ENCODE measurements at regions not wholly inside any gene's neighbourhood (a gene's known extent, or its start where the extent isn't known, plus 50 kb on each side); places are given as distances from the start of the nearest gene placed in this dataset.

- TF ChIP-seq PRDM15 (CRISPR knock-in tag; IDR thresholded peaks at IDR 0.05) (no peak), ZNF33A (CRISPR knock-in tag; IDR thresholded peaks at IDR 0.05; ENCODE audit: borderline replicate concordance) (no peak), SIN3A (IDR thresholded peaks at IDR 0.05; ENCODE audit: borderline replicate concordance, low read depth, low read length) (no peak), ZBTB7A (CRISPR knock-in tag; IDR thresholded peaks at IDR 0.05) (no peak), THAP9 (CRISPR knock-in tag; IDR thresholded peaks at IDR 0.05; ENCODE audit: borderline replicate concordance) (no peak), SMYD3 (CRISPR knock-in tag; IDR thresholded peaks at IDR 0.05) (0 out of 2 replicates have a peak, but pooled peaks have one; percentile 21), CENPX (CRISPR knock-in tag; IDR thresholded peaks at IDR 0.05) (no peak), RBAK (CRISPR knock-in tag; IDR thresholded peaks at IDR 0.05) (no peak), ZNF550 (CRISPR knock-in tag; IDR thresholded peaks at IDR 0.05; ENCODE audit: borderline replicate concordance) (0 out of 2 replicates have a peak, but pooled peaks have one; percentile 38), U2AF1 (optimal IDR thresholded peaks at IDR 0.05; ENCODE audit: low read depth, low read length) (no peak), ZNF281 (CRISPR knock-in tag; IDR thresholded peaks at IDR 0.05; ENCODE audit: borderline replicate concordance) (no peak), PHF20 (CRISPR knock-in tag; IDR thresholded peaks at IDR 0.05) (no peak), DMAP1 (CRISPR knock-in tag; IDR thresholded peaks at IDR 0.05) (no peak), GZF1 (CRISPR knock-in tag; IDR thresholded peaks at IDR 0.05) (no peak), ADNP (CRISPR knock-in tag; IDR thresholded peaks at IDR 0.05) (no peak), ZNF747 (CRISPR knock-in tag; IDR thresholded peaks at IDR 0.05; ENCODE audit: borderline replicate concordance) (no peak), ZNF879 (CRISPR knock-in tag; IDR thresholded peaks at IDR 0.05) (no peak), ZNF329 (CRISPR knock-in tag; IDR thresholded peaks at IDR 0.05; ENCODE audit: low read depth) (no peak)
Measured at GRCh38 chr2:39521876-39522517, 84.9 kb upstream of the MAP4K3 start (continued).
